COR-L47 (cell line): ENCODE measurements at regions not wholly inside any gene's neighbourhood (a gene's known extent, or its start where the extent isn't known, plus 50 kb on each side); places are given as distances from the start of the nearest gene placed in this dataset.

Source experiments
- DNase-seq: peaks from one replicate; lab custom pipeline; 2025; lab: John Stamatoyannopoulos, UW

- no peak for DNase-seq
Measured at GRCh38 chr18:46266473-46266872, 162.3 kb downstream of the HAUS1 start.

DNA sequence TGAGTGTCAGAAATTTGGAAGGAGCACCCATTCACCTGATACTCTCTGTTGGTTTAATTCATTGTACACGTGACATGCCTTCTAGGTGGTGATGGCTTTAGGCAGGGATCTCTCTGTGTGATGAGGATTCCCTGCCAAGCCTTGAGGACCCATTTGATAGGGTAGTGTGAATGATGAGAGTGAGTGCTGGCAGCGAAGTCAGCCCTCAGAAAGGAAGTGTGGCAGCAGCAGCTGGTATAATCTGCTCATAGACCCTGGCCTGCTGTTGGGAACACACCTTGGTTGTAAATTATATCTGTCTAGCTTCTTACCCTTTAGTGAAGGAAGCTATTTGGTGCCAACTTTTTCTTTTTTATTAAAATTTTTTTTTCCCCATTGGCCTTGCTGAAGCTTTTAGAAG is 164.5 kb downstream of the HAUS1 start:
- DNase-seq, result no peak

- DNase-seq, result no peak
Measured at GRCh38 chr18:46269275-46269674, 165.1 kb downstream of the HAUS1 start.

DNA sequence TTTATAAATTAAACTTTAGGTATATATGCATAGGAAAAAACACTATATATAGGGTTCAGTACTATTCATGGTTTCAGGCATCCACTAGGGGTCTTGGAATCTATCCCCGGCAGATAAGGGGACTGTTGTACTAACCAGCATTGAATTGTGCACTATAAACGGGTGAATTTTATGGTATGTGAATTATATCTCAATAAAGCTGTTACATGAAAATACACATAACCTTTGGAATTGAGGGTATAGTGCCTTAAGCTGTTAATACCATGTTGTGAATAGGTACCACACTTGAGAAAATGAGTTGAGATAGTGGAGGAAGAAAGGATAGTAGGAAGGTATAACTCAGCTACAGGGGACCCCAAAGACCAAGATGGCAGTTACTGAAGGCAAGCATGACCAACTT is 167.3 kb downstream of the HAUS1 start:
- DNase-seq, result no peak

GRCh38 chr18:46273861-46274260 is 169.7 kb downstream of the HAUS1 start:
- DNase-seq, result no peak

GRCh38 chr18:46274266-46274665 is 170.1 kb downstream of the HAUS1 start:
- DNase-seq, result no peak

DNA sequence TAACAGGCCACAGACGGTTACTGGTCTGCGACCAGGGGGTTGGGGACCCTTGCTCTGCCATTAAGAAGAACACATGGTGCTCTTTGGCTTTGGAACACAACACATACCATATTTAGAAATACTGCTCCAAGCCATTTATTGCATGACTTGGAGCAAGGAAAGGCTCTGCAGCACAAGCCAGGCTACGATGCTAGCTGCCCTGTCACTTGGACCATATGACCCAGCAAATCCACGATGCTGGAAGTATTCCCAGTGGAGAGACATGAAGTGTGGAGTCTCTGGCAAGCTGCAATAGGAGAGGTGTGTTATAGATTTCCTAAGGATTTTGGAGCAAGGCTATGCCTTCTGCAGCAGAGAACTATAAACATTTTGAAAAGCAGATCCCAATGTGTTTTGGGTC is 171.2 kb downstream of the HAUS1 start:
- no peak for DNase-seq

DNA sequence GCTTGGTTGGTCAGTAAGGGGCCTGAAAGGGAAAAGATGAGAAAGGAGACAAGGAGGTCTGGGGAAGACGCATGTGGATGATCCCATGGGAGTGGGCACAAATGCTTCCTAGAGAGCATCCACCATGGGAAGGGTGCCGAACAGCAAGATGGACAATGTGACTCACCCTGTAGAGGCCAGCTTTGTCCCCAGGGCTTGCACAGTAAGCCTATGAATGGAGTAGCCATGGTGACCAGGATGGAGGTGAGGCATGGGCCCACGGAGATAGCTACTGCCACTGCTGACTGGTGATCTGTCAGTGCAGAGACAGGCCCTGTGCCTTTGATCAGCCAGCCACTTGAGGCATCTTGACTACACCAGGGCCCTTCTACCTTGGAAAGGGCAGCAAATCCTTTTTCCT is 172.6 kb downstream of the HAUS1 start:
- no peak for DNase-seq

- no peak for DNase-seq
Measured at GRCh38 chr18:46278481-46279465, 174.6 kb downstream of the HAUS1 start.

DNA sequence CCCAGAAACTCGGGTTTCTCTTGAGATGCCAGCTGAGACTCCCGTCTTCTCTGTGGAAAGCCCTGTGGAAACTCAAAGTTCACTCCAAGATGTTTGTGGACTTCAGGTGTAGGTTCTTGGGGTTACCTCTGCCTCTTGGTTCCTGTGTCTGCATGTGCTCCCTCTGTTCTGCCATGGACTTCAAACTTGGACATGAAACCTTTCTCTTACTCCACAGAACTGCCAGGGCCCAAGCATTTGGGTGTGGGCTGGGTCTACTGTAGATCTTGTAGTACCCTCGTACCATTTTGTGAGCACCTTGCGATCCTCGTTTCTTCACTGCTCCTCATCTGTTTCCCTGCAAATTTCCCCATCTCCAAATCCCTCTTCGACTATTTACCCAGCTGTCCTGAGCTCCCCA is 175.5 kb downstream of the HAUS1 start:
- no peak for DNase-seq

- peak; percentile 67 for DNase-seq
Measured at GRCh38 chr18:46281185-46282176, 177.3 kb downstream of the HAUS1 start.

DNA sequence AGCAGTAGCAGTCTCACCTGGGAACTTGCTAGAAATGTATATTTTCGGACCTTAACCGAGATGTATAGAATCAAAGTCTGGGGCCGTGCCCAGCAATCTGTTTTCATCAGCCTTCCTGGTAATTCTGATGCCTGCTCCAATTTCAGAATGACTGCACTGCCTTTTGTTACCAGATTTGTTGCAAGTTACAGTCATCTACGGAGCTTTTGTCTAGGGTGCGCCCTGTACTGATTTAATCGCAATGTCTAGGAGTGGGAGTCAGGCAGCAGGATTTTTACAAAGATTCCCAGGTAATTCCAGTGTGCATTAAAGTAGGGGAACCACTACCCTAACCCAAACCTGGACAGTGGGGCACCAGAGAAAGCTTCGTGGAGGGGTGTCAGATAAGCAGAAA is 178.0 kb downstream of the HAUS1 start:
- DNase-seq, result no peak

DNA sequence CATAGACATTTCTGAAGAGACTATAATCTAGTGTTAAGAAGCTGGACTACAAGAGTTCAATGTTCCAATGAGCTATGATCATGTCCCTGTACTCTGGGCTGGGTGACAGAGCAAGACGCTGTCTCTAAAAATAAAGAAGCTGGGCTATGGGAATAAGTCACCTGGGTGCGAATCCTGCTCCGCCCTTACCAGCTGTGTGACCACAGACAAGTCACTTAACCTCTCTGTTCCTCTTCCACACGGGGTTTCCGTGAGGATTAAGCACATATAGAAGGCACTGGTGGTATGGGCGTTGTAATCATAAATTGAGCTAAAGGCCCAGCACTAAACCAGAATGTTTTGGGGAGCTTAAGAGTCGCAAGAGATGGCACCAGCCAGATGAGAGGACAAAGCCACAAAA is 178.5 kb downstream of the HAUS1 start:
- DNase-seq, result no peak

- no peak for DNase-seq
Measured at GRCh38 chr18:46283268-46283667, 179.1 kb downstream of the HAUS1 start.

DNA sequence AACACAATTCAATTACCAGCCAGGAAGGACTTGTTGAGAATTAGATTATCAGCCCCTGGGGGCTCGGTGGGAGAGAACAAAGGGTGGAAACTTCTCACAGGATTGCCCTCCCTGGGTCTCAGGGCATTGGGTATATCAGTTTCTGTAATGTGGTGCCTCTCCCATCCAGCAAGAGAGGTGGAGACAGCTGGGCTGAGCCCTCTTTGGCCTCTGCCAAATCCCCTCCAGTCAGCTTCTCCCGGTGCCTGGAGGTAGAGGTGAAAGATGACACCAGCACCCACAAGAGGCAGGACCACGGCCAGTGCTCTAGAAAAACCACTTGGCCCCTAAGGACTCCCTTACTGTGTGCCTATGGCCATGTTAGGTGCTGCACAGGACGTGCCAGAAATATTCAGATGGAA is 179.7 kb downstream of the HAUS1 start:
- DNase-seq, result no peak

DNA sequence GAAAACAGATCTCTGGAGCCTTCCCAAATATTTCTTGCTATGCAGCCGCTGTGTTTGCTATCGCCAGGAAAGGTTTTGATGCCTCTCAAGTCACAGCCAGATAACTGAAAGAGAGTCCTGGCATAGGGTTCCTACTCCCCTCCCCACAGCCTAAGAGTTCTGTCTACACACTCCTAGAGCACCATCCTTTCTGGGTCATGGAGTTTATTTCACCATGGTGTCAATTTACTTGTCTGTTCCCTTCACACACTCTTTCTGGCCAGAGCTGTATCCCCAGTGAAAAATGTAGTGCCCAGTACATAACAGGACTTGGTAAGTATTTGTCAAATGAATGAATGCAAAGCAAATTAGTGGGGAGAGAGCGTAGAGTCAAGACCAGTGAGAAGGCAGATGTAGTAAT is 185.3 kb downstream of the HAUS1 start:
- DNase-seq, result no peak

- no peak for DNase-seq
Measured at GRCh38 chr18:46289931-46290330, 185.7 kb downstream of the HAUS1 start.

GRCh38 chr18:46290440-46291020 is 186.3 kb downstream of the HAUS1 start:
- peak; percentile 5 for DNase-seq

GRCh38 chr18:46291149-46291548 is 187.0 kb downstream of the HAUS1 start:
- DNase-seq, result no peak

DNA sequence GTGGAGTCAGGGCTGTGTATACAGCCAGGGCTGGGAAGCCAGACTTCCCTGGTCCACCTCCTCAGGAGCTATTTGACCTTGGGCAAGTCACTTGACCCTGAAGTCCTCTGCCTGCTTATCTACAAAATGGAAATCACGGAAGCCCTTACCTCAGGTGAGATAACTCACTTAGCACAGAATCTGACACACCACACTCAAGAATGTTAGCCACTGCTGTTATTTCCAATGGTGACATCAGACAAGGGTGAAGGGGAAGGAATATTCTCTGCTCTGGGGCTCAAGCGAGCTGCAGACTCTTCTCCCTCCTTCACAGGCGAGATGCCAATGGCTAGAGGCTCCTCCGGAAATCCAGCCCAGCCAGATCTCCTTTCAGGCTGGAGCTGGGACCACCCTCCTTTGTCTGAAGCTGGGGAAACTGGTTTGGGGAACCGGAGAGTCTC is 189.6 kb downstream of the HAUS1 start:
- no peak for DNase-seq

DNA sequence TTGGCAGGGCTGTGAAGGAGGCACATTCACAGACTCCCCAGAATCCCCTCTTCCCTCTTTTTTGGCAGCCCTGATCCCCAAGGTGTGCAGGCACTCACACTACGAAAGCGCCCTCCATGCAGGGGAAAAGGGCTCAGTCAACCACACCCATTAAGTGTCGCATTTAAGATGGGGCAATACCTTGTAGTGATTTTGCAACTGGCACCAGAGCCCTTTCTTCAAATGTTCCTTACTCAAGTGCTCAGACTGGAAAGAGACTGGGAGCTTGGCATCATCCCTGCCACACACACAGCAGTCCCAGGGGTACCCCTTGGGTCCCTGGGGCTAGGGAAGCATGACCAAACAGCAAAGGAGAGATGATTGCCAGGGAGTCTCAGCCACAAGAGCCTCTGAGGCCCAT is 190.1 kb downstream of the HAUS1 start:
- no peak for DNase-seq

- DNase-seq, result no peak
Measured at GRCh38 chr18:46294751-46295150, 190.6 kb downstream of the HAUS1 start.
